D721Med (cell line): ENCODE measurements at regions not wholly inside any gene's neighbourhood (a gene's known extent, or its start where the extent isn't known, plus 50 kb on each side); places are given as distances from the start of the nearest gene placed in this dataset.

Experiments used
- DNase-seq: peaks from one replicate; pipeline ENCODE4 v3.0.0; 2011; ENCODE audit warnings: low spot score; ENCODE audit not compliant: insufficient read length
- FAIRE-seq: peaks from 2 replicates; lab custom pipeline; 2011; peaks lifted over from hg19 to GRCh38; lab: Jason Lieb, UNC
- CTCF ChIP-seq: IDR thresholded peaks from 2 replicates; pipeline ENCODE4 v1.5.1; 2012; ENCODE audit warnings: mild to moderate bottlenecking, control low read depth; ENCODE audit not compliant: insufficient read depth; ENCODE audit errors: missing control alignments

DNA sequence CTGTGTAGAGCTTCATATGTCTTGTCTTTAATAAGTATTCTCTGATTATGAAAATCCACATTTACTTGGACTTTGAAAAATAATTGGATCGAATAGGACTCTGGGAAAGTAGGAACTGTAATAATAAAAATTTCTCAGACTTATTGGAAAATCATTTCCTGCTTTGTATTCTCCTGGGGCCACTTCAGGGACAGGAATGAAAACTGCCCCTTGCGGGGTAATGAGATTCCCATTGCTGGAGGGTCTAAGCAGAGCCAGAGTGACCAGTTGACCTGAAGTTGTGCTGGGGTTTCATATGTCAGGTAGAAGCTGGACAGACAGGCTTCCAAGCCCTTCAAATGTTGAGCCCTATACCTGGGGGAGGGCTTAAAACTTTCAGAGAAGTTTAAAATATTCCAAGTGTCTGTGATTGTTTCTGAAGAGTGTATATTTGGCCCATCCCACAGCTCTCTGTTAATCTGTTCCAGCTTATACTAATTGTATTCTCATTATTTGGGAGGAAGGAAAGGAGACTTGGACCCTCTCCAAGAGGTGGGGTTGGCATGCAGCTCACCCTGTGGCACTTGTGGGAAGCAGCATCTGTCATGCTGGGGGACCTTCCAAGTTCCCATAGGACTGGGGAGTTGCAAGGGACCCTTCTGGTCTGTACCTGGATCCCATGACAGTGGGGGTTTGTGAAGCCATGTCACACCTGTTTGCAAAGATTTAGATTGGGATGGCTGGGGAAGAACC, 268.7 kb upstream of the ATP5MC3 start:
- no peak for FAIRE-seq
- no peak for DNase-seq
- no peak for TF ChIP-seq CTCF

GRCh38 chr2:175449616-175450015, 268.1 kb upstream of the ATP5MC3 start:
- DNase-seq (no peak), FAIRE-seq (no peak)
- TF ChIP-seq CTCF: no peak

GRCh38 chr2:175446201-175446600, 264.7 kb upstream of the ATP5MC3 start:
- no peak for DNase-seq
- no peak for FAIRE-seq
- no peak for TF ChIP-seq CTCF

GRCh38 chr2:175445281-175445680, 263.8 kb upstream of the ATP5MC3 start:
- FAIRE-seq (no peak), DNase-seq (no peak)
- TF ChIP-seq CTCF: no peak

DNA sequence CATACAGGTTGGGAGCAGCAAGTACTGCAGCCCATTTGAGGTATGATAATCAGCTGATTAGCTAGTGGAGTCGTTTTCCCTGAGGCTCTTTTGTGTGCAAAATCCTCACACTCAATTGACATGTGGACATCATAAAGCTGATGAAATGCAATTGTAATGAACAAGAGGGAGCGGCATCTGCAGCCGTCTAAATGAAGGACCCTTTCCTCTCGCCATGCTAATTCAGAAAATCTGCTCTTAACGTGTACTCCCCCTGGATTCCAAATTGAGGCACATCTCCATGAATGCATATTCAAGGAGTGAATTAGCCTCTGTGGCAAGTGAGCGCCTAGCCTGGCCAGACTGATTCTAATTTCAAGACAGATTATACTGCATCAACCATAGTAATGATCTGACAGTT, 260.9 kb upstream of the ATP5MC3 start:
- FAIRE-seq: no peak
- no peak for DNase-seq
- TF ChIP-seq CTCF: no peak

- no peak for FAIRE-seq
- TF ChIP-seq CTCF: no peak
- no peak for DNase-seq
Measured at GRCh38 chr2:175441181-175441761, 259.8 kb upstream of the ATP5MC3 start.

- DNase-seq (no peak), FAIRE-seq (no peak)
- no peak for TF ChIP-seq CTCF
Measured at GRCh38 chr2:175439416-175439815, 257.9 kb upstream of the ATP5MC3 start.
